ENCODE measurements at regions not wholly inside any gene's neighbourhood (a gene's known extent, or its start where the extent isn't known, plus 50 kb on each side); places are given as distances from the start of the nearest gene placed in this dataset.

DNA sequence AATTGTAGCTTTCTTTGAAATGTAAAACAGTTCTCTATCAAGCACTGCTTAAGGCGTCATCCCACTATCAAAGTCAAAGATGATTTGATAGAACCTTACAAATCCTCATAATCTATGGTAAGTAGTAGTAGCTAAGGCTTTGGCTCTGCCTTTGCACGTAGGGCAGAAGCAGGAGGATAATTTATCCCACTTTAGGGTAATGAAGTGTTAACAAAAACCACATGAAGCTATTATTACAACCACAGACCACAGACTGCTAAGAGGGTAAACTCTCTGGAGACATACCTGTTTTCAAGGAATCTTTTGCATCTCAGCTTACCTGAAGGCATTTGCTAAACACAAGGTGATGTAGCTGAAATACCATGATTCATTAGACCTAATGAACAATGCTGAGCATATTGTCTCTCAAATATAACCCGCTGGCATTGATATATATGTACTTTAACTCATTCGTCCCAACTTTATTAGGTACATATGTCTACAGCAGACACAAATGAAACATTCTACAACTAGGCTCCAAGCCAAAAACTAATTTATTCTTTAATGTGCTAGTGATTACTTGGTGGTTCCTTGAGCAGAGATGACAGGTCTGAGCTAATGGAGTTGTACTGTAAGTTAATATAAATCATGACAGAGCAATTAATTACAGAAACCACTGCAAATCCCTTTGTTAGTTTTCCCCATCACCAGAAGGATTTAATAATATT lies 368.8 kb downstream of the ETNK1 start:
- DNase-seq = no peak

DNA sequence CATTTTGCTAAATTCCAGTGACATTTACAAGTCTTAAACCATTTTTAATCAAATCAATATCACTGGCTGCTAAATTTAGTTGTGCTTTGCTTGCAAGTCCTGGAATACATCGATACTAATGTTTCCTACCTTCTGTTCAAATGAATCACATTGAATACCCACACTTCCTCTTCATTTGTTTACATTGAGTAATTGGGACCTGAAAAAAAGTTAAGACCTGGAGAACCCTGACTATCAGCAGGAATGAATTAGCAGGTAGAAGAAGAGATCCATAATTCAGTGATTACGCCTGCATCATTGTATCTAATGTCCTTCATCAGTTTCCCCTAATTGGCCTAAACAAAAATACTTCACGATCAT lies 369.3 kb downstream of the ETNK1 start:
- DNase-seq = no peak

DNA sequence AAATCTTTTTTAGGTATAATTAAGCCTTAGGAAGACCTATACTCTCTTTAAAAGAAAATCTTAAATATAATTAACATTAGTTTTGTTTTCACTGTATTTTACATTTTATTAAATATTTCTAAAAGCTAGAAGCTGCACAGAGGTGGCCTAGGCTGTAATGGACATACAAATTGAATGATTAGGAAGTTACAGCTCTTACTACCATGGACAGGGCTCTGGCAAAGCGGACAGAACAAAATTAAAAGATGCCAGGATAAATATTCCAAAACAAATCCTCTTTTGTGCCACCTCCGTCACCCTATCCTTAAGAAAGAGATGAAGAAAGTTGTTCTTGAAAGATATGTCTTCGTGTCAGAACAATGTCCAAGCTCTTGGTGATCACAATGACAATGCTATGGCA lies 376.5 kb downstream of the ETNK1 start:
- DNase-seq = no peak

DNA sequence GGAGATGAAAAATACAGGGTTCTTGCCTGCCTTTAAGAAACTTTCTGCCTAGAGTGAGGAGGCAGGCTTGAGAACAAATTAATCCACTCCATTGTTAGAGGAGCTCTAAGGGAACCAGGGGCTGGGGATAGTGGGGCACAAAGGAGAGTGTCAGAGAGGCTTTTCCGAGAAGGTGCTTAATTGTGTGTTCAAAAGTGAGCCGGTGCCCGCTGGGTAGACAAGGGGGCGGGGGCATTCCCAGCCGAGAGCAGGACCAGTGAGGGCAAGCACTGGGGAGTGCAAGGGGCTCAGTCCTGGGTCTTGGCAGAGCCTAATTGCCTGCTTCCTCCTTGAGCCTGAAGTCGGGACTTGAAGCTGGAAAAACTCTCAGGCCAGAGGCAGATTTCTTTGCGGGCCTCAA lies 377.4 kb downstream of the ETNK1 start:
- no peak for DNase-seq

DNA sequence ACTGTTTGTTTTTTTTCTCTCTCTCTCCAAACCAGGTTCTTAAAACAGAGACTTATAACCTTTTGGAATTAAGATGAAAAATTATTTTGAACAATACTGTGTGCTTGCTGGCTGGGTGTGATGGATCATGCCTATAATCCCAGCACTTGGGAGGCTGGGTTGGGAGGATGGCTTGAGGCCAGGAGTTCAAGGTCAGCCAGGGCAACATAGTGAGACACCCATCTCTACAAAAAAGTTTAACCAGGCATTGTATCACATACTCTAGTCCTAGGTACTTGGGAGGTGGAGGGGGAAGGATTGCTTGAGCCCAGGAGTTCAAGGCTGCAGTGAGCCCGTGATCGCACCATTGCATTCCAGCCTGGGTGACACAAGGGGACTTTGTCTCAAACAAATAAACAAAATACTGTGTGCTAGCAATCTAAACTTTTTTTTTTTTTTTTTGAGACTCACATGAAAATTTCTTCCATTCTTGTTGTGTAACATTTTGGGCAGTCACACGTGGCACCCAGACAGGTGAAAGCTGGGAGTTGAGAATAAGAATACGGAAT lies 379.6 kb downstream of the ETNK1 start:
- DNase-seq = no peak

DNA sequence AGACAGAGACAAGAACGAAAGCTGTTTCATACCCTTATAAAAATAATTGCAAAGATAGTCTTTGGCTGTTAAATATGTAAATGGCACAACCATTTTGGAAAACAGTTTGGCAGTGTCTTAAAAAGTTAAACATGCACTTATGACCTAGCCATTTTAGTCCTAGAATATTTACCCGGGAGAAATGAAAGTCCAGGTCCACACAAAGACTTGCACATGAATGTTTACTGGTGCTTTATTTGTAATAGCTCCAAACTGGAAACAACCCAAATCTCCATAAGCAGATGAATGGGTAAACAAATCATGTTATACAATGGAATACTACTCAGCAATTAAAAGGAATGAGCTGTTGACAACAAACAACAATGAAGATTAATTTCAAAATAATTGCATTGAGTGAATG lies 380.4 kb downstream of the ETNK1 start:
- no peak for DNase-seq

DNA sequence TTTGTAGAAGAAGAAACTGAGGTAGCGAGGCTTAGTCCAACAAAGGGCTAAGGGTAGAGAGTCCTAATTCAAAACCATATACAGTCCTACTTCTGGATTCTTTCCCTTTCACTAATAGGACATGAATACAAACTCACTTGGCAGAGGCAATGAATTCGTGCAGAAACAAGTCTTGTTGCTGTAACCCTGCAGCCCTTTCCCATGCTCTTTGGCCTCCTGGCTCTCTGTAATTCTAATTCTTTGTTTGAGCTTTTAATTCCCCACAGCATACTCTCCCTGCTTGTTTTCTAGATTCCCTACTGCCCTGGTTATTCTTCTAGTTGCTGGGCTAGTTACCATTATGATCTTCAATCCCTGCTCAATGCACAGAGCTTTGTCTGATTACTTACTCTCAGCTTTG lies 381.4 kb downstream of the ETNK1 start:
- no peak for DNase-seq

DNA sequence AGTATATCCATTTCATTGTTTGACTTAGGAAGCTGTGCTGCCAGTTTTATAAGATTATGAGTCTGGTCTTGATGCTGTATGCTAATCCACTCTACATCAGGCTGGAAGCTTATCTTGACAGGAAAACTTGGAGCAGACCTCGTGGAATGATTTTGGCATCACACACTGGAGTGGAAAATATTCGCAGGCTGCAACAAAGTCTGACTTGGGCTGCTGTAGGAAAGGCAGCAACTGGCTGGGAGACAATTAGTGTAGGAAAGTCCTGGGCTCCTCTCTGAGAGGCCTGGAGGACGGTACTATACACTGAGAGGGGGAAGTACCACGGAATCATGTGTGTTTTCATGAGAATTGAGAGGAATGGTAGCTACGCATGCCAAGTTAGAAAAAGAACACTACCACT lies 383.7 kb downstream of the ETNK1 start:
- DNase-seq = no peak

DNA sequence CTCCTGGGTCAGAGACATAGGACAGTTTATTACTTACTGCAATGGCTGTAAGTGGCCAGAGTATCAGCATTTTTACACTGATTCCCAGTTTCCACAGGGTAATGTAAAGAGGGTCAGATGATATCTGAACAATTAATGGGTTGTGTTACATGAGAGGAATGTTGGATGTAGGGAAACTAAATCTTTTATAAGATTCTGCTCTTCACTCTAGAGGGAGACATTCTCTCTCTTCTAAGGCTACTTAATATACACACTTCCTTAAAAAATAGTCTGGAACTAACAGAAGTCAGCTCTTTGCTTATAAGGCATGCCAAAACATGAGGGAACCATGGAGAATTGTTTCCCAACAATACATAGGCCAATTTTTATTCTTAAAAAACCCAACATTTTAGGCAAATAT lies 389.8 kb downstream of the ETNK1 start:
- DNase-seq = no peak

DNA sequence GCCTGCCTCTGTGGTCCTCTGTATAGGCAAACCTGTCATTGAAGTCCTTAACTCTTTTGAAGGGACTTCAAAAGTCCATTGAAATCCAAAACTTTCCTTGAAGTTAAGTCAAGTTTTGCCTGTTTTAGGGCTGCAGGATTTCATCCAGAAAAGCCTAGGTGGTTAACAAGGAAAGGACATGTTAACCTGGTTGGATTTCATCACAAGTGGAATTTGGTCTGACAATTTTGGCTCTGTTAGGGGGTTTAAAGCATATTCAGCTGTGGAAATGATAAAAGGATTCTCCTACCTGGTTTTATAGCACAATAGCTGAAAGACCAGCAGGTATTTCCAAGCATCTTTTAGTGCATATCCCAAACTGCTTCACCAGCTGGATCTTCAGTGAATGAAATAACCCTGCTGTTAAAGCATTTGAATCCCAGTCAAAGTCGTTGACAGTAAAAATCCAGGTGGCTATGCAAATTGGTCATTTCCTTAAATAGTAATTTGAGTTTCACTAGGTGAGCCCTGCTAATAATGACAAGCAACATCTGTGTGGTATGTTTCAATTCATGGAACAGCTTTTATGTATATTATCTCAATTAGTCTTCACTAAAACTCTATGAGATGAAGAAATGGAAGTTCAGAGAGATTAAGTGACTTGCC lies 400.5 kb downstream of the ETNK1 start:
- DNase-seq = no peak

DNA sequence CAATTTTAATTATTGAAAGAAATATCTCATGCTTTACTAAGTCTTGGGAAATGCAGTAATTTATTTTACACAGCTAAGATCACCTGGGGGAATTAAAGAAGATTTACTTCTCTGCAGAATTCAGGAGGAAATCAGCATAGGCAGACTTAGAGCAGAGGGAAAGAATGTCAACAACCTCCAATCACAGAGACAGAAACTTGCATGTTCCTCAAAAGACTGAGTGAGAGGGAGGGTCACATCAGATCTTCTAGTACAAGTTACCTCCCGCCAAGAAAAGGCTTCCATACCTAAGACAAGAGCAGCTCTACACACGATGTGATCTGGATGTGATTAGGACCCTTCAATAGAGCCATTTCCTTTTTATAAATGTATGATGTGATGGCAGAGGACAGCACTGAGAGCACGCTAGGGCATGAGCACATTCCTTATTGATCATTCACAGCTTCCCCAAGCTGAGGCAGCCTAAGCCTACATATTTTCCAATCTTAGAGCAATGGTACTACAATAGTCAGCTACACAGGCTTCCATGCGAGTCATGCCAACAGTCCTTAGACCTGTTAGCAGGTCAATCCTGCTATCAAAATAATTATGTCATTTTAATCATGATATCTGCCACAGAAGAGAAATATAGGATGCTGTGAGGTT lies 403.3 kb downstream of the ETNK1 start:
- no peak for DNase-seq

DNA sequence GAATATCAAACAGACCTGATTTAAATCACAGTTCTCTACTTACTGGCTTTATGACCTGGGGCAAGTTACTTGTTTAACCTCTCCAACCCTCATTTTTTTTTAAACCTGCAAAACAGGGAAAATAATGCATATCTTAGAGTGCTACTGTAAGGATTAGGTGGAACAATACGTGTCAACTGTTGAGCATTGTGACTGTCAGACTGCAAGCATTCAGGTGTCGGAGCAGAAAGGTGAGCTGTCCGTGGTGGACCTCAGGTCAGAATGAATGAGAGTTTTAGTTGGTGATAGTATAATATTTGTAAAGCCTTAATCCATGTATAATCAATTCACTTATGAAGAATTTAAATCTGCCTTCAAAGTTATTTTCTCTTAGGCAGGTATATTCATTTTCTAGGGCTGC lies 404.2 kb downstream of the ETNK1 start:
- no peak for DNase-seq

DNA sequence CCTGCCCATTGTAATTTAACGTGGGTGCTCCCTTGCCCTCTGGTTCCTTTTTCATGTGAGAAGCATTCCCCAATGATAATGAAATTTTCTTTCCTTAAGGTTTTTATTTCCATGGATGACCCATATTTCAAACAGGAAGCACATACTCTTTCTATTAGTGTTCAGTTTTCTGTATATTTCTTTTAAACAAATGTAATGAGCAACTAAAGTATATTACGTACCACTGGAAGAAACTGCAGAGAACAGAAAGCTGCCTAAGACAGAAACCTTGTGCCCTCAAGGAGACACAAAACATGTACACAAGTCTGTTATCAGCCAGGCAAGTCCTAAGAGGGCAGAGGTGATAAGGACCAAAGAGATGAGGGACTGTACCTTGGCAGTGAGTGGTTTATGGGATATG lies 414.9 kb downstream of the ETNK1 start:
- DNase-seq = no peak

DNA sequence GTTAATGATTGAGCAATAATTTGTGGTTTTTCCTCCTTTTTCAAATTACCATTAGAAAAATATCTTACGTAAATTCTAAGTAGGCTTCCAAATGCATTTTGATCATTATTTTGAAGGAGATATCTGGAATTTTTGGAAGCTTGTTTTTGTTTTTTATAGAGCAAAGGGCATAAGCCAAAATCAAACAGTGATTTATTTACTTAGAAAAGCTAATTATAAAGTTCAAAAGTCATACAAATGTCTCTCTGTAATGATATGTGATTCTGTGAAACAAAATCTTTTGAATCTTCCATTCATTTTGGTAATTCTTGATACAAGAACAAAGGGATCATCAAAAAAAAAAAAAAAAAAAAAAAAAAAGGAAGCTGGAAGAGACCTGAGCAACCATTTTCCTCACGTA lies 416.8 kb downstream of the ETNK1 start:
- DNase-seq = no peak

DNA sequence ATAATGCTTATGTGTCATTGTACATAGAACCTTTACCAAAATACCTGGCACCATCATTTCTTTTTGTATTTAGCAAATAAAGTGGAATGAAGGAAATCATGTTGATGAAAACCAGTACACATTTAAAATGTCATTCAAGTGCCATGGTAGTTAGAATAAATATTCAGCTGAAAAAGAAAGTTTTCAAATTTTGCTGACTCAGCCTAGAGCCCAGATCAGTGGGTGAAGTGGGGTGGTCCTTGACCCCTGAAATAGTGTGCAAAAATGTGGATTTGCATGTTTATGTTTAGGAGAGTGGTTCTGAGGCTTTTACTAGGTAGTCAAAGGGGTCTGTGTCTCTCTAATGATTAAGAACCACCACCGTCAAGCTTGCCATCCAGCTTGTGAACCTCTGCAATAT lies 418.7 kb downstream of the ETNK1 start:
- no peak for DNase-seq

DNA sequence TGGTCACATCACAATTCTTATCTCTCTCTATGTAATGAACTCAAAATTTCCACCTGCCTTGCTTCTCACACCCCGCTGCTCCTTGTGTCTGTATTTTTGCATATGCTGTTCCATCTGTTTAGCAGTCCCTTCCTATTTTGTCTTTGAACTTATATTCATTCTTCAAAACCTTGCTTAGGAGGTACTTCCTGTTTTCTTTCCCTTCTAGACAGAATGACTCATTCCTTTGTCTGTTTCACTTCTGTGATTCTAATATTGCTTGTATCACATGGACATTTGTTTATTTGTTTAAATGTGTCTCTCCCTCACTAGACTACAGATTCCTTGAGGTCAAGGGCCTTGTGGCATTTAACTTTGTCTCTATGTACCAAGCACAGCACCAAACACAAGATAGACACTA lies 424.2 kb downstream of the ETNK1 start:
- DNase-seq = no peak

DNA sequence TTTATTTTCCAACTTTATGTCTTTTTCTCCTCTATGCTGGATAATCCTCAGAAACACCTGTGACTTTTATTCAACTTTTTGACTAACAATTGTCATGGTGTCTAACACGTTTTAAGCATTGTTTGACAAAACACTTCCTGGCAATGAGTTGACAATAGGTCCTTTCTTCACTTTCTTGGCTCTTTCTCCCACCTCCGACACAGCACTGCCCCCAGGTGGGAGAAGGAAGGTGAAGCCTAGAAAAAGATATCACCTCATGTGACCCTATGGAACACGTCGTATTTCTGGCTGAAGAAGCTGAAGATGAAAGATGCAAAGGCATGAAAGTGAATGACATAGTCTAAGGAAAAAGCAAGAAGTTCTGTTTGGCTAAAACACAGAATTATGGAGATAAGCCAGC lies 430.0 kb downstream of the ETNK1 start:
- DNase-seq = no peak

DNA sequence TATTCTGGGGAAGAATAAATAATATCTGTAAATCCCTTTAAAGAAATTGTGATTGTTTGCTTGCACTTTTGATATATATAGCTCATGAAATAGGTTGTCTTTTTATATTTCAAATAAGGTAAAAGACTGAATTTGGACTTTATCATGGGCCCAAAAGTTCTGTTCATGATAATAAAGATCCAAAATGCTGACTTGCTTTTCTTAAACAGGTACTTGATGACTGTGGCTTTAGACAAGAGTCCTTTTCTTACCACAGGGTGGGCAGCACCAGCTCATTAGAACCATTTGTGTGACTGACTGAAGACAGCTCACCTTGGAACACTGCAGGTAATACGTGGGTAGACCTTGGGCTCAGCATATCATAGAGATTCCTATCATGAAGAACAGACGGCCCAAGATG lies 432.6 kb downstream of the ETNK1 start:
- no peak for DNase-seq

DNA sequence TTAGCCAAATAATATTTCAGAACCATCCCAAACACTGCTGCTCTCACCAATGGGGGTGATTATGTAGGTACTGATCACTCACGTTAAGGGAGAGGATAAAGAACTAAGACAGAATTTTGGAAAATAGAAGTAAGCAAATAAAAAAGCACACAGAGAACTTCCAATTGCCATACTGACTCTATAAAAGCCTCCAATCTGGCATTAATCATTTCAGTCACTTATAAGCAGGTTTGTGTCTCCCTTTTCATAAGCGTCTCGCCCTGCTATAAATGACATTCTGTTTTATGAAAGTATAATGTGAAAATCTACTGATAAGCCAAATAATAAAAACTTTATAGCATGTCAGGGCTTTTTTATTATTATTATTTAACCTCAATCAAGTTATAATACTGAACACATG lies 435.2 kb downstream of the ETNK1 start:
- DNase-seq = no peak

DNA sequence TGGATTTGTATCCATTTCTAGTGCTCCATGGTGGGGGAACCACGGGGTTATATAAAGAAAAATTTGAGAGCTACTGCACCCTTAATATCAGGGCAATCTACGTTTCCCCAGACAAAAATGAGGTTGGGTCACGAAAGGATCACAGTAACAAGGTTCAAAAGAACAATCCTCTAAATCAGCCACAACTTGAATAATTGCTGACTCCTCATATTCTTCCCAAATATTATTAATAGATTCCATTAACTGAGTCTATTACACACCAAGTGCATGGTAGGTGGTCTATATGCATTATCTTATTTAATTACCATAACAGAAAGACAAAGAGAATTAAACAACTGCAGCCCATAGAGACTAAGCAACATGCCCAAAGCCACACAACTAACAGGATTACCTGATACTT lies 438.2 kb downstream of the ETNK1 start:
- DNase-seq = no peak

DNA sequence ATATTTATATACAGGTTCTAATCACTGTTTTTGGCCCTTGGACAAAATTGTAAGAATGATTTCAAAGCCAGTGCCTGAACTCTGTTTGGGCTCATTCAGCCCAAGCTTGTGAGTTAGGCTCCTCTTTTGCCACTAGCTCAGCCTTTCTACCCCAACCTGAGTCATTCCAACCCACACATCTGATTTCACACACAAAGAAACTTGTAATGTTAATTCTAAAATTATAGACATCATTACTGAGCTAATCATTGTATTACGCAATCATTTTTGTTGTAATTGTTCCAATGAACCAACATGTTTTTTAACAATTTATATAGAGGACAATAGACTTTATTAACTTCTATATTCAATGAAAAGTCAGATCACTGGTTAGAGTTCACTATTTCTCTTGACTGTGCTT lies 441.1 kb downstream of the ETNK1 start:
- no peak for DNase-seq

DNA sequence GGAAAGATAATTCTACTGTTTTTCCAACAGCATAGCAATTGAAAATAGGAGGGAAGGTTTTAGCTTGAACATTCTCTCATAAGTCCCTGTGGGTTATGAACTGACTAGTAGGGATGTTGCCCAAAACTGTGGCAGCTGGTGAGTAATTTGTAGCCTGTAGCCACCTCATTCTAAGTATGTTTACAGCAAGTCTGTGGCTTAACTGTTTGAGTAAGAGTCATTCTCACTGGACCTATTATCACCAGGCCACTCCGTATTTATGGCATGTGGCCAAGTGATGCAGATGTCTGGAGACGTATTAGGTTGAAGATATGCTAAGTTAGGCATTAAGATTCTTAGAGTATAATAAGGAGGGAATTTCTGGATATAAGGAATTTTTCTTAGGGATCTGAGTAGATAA lies 458.3 kb downstream of the ETNK1 start:
- DNase-seq = no peak

DNA sequence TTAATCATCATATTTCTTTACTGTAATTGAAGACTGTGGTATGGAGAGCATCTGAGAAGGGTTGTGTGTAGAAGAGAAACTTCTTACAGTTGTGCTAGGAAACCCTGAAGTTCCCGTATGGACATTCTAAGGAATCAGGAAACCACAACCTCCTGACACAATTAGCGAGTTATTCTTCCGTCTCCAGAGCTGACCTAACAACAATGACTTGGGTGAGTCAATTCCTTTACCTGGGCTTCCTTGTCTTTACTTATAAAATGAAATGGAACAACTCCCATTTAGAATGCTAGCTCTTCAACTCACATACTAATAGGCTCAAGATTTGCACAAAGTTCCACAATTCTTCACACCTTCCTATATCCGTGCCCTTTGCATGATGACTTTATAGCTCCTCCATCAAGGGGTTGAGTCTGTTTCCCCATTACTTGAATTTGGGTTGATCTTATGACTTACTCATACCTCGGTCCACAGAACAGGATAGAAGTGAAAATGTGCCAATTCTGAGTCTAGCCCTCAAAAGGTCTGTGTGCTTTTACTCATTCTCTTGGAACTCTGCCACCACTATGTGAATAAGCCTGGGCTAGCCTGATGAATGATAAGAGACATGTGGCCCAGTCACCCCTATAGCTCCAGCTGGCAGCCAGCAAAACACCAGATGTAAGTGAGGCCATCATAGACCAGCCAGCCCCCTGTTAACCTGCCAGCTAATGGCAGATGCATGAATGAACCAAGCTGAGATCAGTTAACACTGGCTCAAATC lies 459.4 kb downstream of the ETNK1 start:
- DNase-seq = no peak
